H1 (cell line): ENCODE measurements at regions not wholly inside any gene's neighbourhood (a gene's known extent, or its start where the extent isn't known, plus 50 kb on each side); places are given as distances from the start of the nearest gene placed in this dataset.

ENCODE experiments used
- BACH1 ChIP-seq: IDR thresholded peaks from 2 replicates; pipeline ENCODE4 v1.6.1; 2012; ENCODE audit warnings: low read length, improper control_type of control experiment
- CEBPB ChIP-seq: IDR thresholded peaks from 2 replicates; pipeline ENCODE4 v1.6.1; 2012; ENCODE audit warnings: low read depth, low read length
- CHD7 ChIP-seq: fragments of 300-600 bp; sonication (generic); IDR thresholded peaks from 2 replicates; pipeline ENCODE4 v1.7.1; 2012; ENCODE audit warnings: low read length, moderate library complexity, mild to moderate bottlenecking, inconsistent platforms; ENCODE audit not compliant: insufficient replicate concordance
- EP300 ChIP-seq, 2 experiments: IDR thresholded peaks; 1 replicate in 1 of 2; 2 replicates in 1 of 2; pipeline ENCODE4 v1.6.1; 2011 to 2012; ENCODE audit warnings: low read depth in 2 of 2, low read length in 2 of 2, mild to moderate bottlenecking in 2 of 2, borderline replicate concordance in 1 of 2, inconsistent platforms in 1 of 2, moderate library complexity in 1 of 2
- JUN ChIP-seq: IDR thresholded peaks from 2 replicates; pipeline ENCODE4 v1.6.1; 2011; ENCODE audit warnings: low read depth, mild to moderate bottlenecking, improper control_type of control experiment, low read length
- RFX5 ChIP-seq: IDR thresholded peaks from 2 replicates; pipeline ENCODE4 v1.6.1; 2011; ENCODE audit warnings: low read depth, low read length, improper control_type of control experiment, borderline replicate concordance
- SUZ12 ChIP-seq: fragments of 200-600 bp; sonication (generic); IDR thresholded peaks from 2 replicates; pipeline ENCODE4 v1.6.1; 2012; ENCODE audit warnings: mild to moderate bottlenecking, inconsistent platforms, low read length, moderate library complexity, mixed read lengths
- TAF1 ChIP-seq: IDR thresholded peaks from 2 replicates; pipeline ENCODE4 v1.6.1; 2011; ENCODE audit warnings: mild to moderate bottlenecking, low read depth, low read length
- TEAD4 ChIP-seq: IDR thresholded peaks from 2 replicates; pipeline ENCODE4 v1.6.1; 2012; ENCODE audit warnings: low read depth, low read length, inconsistent platforms, mixed read lengths
- TF ChIP-seq, protein P1 (sequence below): IDR thresholded peaks from 2 replicates; pipeline ENCODE4 v1.6.1; 2012; ENCODE audit warnings: inconsistent platforms

GRCh38 chrX:45668686-45669443 lies 468.2 kb upstream of the DIPK2B start (continued):
- TF ChIP-seq CHD7 (no peak), EP300 (IDR thresholded peaks at IDR 0.05; ENCODE audit: borderline replicate concordance in 1 of 2, low read depth in 2 of 2, low read length in 2 of 2) (no peak), TAF1 (no peak), CEBPB (no peak), SUZ12 (no peak), RFX5 (no peak), TEAD4 (no peak), BACH1 (no peak), JUN (no peak)
- TF ChIP-seq, protein P1, sequence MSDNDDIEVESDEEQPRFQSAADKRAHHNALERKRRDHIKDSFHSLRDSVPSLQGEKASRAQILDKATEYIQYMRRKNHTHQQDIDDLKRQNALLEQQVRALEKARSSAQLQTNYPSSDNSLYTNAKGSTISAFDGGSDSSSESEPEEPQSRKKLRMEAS = no peak
